Loucy (cell line): ENCODE measurements at regions not wholly inside any gene's neighbourhood (a gene's known extent, or its start where the extent isn't known, plus 50 kb on each side); places are given as distances from the start of the nearest gene placed in this dataset.

Experiments
- H2AFZ ChIP-seq: fragments of 200-600 bp; sonication (generic); 2 replicates; pipeline ENCODE4 v1.6.0; 2016; ENCODE audit warnings: antibody characterized with exemption, mild to moderate bottlenecking, low read length, moderate library complexity
- H3F3A ChIP-seq: fragments of 200-600 bp; 2 replicates; pipeline ENCODE4 v1.6.0; 2016; ENCODE audit warnings: antibody characterized with exemption, low read depth, mild to moderate bottlenecking
- H3K27me3 ChIP-seq: fragments of 200-600 bp; sonication (generic); 2 replicates; pipeline ENCODE4 v1.6.1; 2014; ENCODE audit warnings: low read length, mild to moderate bottlenecking; ENCODE audit not compliant: insufficient read depth, poor library complexity, severe bottlenecking
- H3K36me3 ChIP-seq: fragments of 200-600 bp; sonication (generic); 2 replicates; pipeline ENCODE4 v1.6.1; 2016; ENCODE audit warnings: low read length; ENCODE audit not compliant: insufficient read depth
- H3K4me1 ChIP-seq: fragments of 200-600 bp; sonication (generic); 2 replicates; pipeline ENCODE4 v1.5.1; 2014; ENCODE audit warnings: low read length, mild to moderate bottlenecking; ENCODE audit not compliant: insufficient read depth, poor library complexity, severe bottlenecking
- H3K4me2 ChIP-seq: fragments of 200-600 bp; sonication (generic); 2 replicates; pipeline ENCODE4 v1.6.0; 2014; ENCODE audit warnings: antibody characterized with exemption, low read length, low read depth, mild to moderate bottlenecking; ENCODE audit not compliant: poor library complexity, severe bottlenecking
- H3K4me3 ChIP-seq: fragments of 200-600 bp; sonication (generic); 2 replicates; pipeline ENCODE4 v1.5.1; 2014; ENCODE audit warnings: low read length, mild to moderate bottlenecking, mixed read lengths; ENCODE audit not compliant: poor library complexity, severe bottlenecking
- H3K79me2 ChIP-seq: fragments of 200-600 bp; sonication (generic); 2 replicates; pipeline ENCODE4 v1.6.1; 2014; ENCODE audit warnings: low read length; ENCODE audit not compliant: insufficient read depth
- H3K9ac ChIP-seq: fragments of 200-600 bp; sonication (generic); 2 replicates; pipeline ENCODE4 v1.6.0; 2014; ENCODE audit warnings: mild to moderate bottlenecking, low read depth, low read length, moderate library complexity; ENCODE audit not compliant: poor library complexity, severe bottlenecking
- H3K9me2 ChIP-seq: fragments of 200-600 bp; sonication (generic); replicated peaks from 2 replicates; pipeline ENCODE4 v1.6.1; 2016; ENCODE audit warnings: low read depth, low read length, mixed read lengths
- H3K9me3 ChIP-seq: fragments of 200-600 bp; sonication (generic); 2 replicates; pipeline ENCODE4 v1.6.1; 2014; ENCODE audit warnings: mild to moderate bottlenecking, antibody characterized with exemption, low read length, low read depth; ENCODE audit not compliant: insufficient read depth
- H4K20me1 ChIP-seq: fragments of 200-600 bp; sonication (generic); 2 replicates; pipeline ENCODE4 v1.6.0; 2014; ENCODE audit warnings: antibody characterized with exemption, low read length, mild to moderate bottlenecking; ENCODE audit not compliant: insufficient read depth, poor library complexity, severe bottlenecking
- EZH2phosphoT487 ChIP-seq: fragments of 200-600 bp; IDR thresholded peaks from 2 replicates; pipeline ENCODE4 v1.6.1; 2018; ENCODE audit warnings: antibody characterized with exemption, mild to moderate bottlenecking, moderate library complexity, borderline replicate concordance
- TF ChIP-seq, protein P1 (sequence below): fragments of 200-600 bp; sonication (generic); conservative IDR thresholded peaks from 2 replicates; pipeline ENCODE4 v1.5.1; 2014; ENCODE audit warnings: mild to moderate bottlenecking, antibody characterized with exemption, low read length

- TF ChIP-seq, protein P1, sequence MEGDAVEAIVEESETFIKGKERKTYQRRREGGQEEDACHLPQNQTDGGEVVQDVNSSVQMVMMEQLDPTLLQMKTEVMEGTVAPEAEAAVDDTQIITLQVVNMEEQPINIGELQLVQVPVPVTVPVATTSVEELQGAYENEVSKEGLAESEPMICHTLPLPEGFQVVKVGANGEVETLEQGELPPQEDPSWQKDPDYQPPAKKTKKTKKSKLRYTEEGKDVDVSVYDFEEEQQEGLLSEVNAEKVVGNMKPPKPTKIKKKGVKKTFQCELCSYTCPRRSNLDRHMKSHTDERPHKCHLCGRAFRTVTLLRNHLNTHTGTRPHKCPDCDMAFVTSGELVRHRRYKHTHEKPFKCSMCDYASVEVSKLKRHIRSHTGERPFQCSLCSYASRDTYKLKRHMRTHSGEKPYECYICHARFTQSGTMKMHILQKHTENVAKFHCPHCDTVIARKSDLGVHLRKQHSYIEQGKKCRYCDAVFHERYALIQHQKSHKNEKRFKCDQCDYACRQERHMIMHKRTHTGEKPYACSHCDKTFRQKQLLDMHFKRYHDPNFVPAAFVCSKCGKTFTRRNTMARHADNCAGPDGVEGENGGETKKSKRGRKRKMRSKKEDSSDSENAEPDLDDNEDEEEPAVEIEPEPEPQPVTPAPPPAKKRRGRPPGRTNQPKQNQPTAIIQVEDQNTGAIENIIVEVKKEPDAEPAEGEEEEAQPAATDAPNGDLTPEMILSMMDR = no peak
- no peak for TF ChIP-seq EZH2phosphoT487
- no peak overlapping the region for H2AFZ ChIP-seq
- H3F3A ChIP-seq = no peaks in the 10 kb centered on the region
- no peaks in the 10 kb centered on the region for H4K20me1 ChIP-seq
- no peak overlapping the region for H3K4me3 ChIP-seq
- H3K79me2 ChIP-seq = no peaks in the 10 kb centered on the region
- no peaks in the 10 kb centered on the region for H3K27me3 ChIP-seq
- H3K4me2 ChIP-seq = no peak overlapping the region
- H3K36me3 ChIP-seq = no peaks in the 10 kb centered on the region
- H3K4me1 ChIP-seq = no peaks in the 10 kb centered on the region
- H3K9me2 ChIP-seq = no peaks in the 10 kb centered on the region
- H3K9me3 ChIP-seq = no peaks in the 10 kb centered on the region
- no peak overlapping the region for H3K9ac ChIP-seq
Observed at GRCh38 chr21:22609802-22610201, 1611.6 kb downstream of the NCAM2 start.

DNA sequence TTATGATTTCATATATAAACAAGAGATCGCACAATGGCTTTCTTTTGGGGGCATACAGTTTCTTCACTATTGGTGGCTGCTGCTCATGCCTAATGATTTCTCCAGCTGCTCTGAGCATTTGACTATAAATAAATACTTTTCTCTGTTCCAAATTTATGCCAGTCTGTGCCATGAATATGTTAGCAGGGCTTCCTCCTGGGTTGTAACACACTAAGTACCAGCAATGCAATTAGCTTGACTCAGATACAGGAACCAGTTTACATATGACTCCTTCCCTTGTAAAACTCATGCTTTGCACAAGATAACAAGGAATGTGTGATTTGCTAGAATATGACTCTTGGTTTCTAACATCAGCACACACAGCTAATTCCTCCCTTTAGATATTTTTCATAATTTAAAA lies 1629.7 kb downstream of the NCAM2 start:
- Histone ChIP-seq H3K9me3 (no peaks in the 10 kb centered on the region), H3K4me3 (no peak overlapping the region), H2AFZ (no peak overlapping the region), H3K36me3 (no peaks in the 10 kb centered on the region), H3F3A (no peaks in the 10 kb centered on the region), H3K9me2 (no peaks in the 10 kb centered on the region), H3K27me3 (no peaks in the 10 kb centered on the region), H3K4me1 (no peaks in the 10 kb centered on the region), H3K79me2 (no peaks in the 10 kb centered on the region), H3K9ac (no peak overlapping the region), H3K4me2 (no peak overlapping the region), H4K20me1 (no peaks in the 10 kb centered on the region)
- TF ChIP-seq, protein P1 = no peak
- TF ChIP-seq EZH2phosphoT487 = no peak

DNA sequence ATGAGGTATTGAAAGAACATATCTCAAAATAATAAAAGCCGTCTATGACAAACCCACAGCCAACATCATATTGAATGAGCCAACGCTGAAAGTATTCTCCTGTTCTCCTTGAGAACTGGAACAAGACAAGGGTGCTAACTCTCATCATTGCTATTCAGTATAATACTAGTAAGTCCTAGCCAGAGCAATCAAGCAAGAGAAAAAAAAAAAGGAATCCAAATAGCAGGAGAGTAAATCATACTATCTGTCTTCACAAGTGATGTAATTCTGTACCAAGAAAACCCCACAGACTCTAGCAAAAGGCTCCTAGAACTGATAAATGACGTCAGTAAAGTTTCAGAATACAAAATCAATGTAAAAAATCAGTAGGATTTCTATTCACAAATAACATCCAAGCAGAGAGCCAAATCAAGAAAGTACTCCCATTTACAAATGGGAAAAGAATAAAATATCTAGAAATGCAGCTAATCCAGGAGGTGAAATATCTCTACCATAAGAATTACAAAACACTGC lies 1632.8 kb downstream of the NCAM2 start:
- no peak overlapping the region for H2AFZ ChIP-seq
- no peaks in the 10 kb centered on the region for H3K36me3 ChIP-seq
- no peaks in the 10 kb centered on the region for H3K4me1 ChIP-seq
- H3K27me3 ChIP-seq = no peaks in the 10 kb centered on the region
- no peaks in the 10 kb centered on the region for H4K20me1 ChIP-seq
- H3K9ac ChIP-seq = no peak overlapping the region
- H3K79me2 ChIP-seq = no peaks in the 10 kb centered on the region
- H3K4me3 ChIP-seq = no peak overlapping the region
- no peaks in the 10 kb centered on the region for H3K9me3 ChIP-seq
- no peaks in the 10 kb centered on the region for H3K9me2 ChIP-seq
- no peak for TF ChIP-seq EZH2phosphoT487
- TF ChIP-seq, protein P1 = no peak
- no peak overlapping the region for H3K4me2 ChIP-seq
- no peaks in the 10 kb centered on the region for H3F3A ChIP-seq
